ENCODE measurements at regions not wholly inside any gene's neighbourhood (a gene's known extent, or its start where the extent isn't known, plus 50 kb on each side); places are given as distances from the start of the nearest gene placed in this dataset.

- TF ChIP-seq EZH2 (IDR thresholded peaks at IDR 0.05; ENCODE audit: insufficient read depth, poor library complexity, severe bottlenecking) = no peak
- TF ChIP-seq EZH2phosphoT487 (IDR thresholded peaks at IDR 0.05; ENCODE audit: insufficient read depth, low read depth) = no peak
Observed at GRCh38 chr4:108382751-108383150, 214.0 kb upstream of the LEF1 start.
